HTR-8/SVneo (cell line): ENCODE measurements at regions not wholly inside any gene's neighbourhood (a gene's known extent, or its start where the extent isn't known, plus 50 kb on each side); places are given as distances from the start of the nearest gene placed in this dataset.
"Not testable (repeated sequence)": the region's sequence is repeated elsewhere in the genome, so short reads cannot be mapped to it uniquely, and the experiment has no call there.

Experiments used
- DNase-seq: peaks from one replicate; pipeline ENCODE4 v3.0.0; 2011; ENCODE audit warnings: low spot score, mixed read lengths; ENCODE audit not compliant: insufficient read length
- FAIRE-seq: peaks from 2 replicates; lab custom pipeline; 2011; peaks lifted over from hg19 to GRCh38; lab: Jason Lieb, UNC

DNA sequence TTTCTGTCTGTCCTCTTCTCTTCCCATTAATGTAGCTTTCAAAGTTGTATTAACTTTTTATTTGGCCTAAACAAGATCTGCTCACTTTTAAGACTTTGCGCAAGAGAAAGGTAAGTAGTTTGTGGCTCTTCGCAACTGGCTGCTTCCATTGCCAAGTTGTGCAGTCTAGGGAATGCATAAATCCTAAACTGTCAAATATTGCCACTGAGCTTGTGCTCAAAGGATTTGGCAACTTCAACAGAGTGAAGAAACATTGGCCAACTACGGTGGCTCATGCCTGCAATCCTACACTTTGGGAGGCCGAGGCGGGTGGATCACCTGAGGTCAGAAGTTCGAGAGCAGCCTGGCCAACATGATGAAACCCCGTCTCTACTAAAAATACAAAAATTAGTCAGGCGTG is 826.4 kb downstream of the EPHA4 start:
- no peak for DNase-seq

GRCh38 chr2:220747736-220748135 is 824.4 kb downstream of the EPHA4 start:
- FAIRE-seq = no peak
- DNase-seq = no peak

More for the DNA sequence above, 826.4 kb downstream of the EPHA4 start:
- no peak for FAIRE-seq

- DNase-seq (no peak), FAIRE-seq (no peak)
Measured at GRCh38 chr2:220748875-220749479, 823.1 kb downstream of the EPHA4 start.

DNA sequence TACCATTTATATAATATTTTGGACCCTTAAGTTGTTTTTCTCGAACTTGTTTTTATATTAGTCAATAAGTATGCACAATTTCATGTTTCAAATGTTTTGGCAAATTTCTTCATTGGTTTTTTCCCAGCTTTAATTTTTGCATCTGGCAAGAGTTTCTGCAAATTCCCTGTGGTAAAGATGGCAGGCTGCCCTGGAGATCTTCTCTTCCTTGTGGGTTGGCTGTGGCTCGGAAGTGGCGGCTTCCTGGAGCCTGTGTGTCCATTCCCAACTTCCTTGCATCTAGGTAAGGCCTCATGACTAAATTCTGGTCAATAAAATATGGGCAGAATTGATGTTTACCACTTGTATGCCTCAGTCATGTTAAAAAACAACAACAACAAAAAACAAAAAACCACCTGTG is 818.6 kb downstream of the EPHA4 start:
- FAIRE-seq = no peak
- no peak for DNase-seq

DNA sequence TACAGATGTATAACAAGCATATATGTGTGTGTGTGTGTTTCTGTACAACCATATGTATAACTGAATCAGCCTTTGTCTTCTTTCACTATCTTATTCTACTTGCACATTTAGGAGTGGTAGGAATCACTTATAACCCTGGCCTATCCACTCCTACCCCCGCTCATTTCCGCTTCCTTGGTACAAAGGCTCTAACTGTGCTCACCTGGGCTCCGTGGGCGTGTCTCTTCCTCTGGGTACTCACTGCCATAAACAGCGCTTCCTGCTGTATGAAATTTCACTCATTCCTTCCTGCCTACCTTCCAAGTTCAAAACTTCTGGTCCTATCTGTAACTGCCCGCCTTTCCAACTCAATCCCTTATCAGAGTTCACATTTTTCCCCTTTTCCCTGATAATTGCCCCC is 815.5 kb downstream of the EPHA4 start:
- FAIRE-seq = no peak
- no peak for DNase-seq

DNA sequence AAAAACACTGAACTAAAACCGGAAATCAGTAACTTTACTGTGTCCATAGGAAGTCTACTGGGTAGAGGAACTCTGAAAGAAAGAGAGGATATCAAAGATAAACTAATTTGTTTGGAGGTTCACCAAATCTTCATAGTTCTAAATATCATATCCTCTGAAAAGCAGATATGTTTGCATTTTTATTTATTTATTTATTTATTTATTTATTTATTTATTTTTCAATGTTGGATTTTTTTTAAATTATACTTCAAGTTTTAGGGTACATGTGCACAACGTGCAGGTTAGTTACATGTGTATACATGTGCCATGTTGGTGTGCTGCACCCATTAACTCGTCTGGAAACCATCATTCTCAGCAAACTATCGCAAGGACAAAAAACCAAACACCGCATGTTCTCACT is 813.7 kb downstream of the EPHA4 start:
- FAIRE-seq = not testable (repeated sequence)

DNA sequence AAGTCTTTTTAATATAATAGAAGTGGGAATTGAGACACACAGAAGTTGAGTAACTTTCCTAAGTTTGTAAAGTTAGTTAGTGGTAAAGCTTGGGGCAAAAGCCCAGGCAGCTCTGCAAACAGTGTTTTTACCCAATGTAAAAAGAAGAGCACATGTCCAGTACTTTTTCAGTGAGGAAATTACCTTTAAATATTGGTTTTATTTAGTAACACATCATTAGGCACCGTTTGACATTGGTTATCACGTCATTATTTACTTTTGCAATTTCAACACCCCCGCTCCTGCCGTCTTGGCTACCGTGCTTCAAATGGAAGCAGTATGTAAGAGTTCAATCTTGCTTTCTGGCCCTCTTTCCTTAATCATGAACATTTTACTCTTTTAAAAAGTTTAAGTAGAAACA is 807.9 kb downstream of the EPHA4 start:
- DNase-seq (no peak), FAIRE-seq (no peak)

More for the DNA sequence above, 813.7 kb downstream of the EPHA4 start:
- DNase-seq = not testable (repeated sequence)

DNA sequence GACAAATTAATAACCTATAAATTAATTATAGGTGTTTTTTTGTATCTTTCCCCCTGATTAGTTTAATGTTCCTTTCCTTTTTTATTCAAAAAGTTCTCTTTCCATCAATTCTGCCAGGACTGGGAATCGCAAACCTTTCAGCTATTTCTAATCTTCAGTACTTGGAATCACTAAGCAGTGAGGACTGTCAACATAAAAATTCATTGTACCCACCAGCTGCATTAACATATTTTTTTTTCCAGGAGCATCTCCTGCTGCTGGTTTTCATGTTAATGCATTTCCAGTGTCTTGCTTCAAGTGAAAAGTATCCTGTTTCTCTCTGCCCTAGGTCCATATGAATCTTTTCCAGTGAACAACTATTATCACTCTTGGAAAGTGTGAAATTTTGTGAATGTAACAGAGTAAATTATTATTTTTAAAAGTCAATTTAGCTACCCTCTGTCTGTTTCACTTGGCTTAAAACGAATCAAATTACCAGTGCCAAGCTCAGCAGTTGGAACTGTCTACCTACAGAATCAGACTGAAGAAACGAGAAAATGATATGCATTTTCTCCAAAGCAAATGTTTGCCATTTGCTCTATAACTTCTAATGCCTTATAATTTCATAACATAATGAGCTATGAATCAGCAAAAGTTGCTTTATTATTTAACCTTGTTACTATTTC is 804.4 kb downstream of the EPHA4 start:
- FAIRE-seq (no peak), DNase-seq (no peak)

- no peak for FAIRE-seq
Measured at GRCh38 chr2:220775856-220776488, 796.1 kb downstream of the EPHA4 start.

DNA sequence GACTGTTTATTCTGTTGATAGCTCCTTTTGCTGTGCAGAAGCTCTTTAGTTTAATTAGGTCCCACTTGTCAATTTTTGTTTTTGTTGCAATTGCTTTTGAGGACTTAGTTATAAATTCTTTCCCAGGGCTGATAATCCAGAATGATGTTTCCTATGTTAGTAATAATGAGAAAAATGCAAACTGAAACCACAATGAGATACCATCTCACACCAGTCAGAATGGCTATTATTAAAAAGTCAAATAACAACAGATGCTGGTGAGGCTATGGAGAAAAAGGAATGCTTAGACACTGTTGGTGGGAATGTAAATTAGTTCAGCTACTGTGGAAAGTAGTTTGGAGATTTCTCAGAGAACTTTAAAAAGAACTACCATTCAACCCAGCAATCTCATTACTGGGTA is 793.0 kb downstream of the EPHA4 start:
- FAIRE-seq, DNase-seq: not testable (repeated sequence)

More at GRCh38 chr2:220775856-220776488, 796.1 kb downstream of the EPHA4 start:
- DNase-seq = no peak

DNA sequence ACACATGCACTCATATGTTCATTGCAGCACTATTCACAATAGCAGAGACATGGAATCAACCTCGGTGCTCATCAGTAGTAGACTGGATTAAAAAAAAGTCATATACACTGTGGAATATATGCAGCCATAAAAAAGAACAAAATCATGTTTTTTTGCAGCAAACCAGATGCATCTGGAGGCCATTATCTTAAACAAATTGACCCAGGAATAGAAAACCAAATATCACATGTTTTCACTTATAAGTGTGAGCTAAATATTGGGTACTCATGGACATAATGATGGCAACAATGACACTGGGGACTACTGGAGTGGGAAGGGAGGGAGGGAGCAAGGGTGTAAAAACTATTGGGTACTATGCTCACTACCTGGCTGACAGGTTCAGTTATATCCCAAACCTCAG is 792.6 kb downstream of the EPHA4 start:
- no peak for FAIRE-seq
- no peak for DNase-seq

- FAIRE-seq = no peak
- peak; percentile 33 for DNase-seq
Measured at GRCh38 chr2:220779931-220780330, 792.2 kb downstream of the EPHA4 start.

GRCh38 chr2:220781622-220782241 is 790.4 kb downstream of the EPHA4 start:
- no peak for FAIRE-seq

GRCh38 chr2:220782609-220783113 is 789.4 kb downstream of the EPHA4 start:
- FAIRE-seq (no peak), DNase-seq (no peak)

More at GRCh38 chr2:220781622-220782241, 790.4 kb downstream of the EPHA4 start:
- no peak for DNase-seq

DNA sequence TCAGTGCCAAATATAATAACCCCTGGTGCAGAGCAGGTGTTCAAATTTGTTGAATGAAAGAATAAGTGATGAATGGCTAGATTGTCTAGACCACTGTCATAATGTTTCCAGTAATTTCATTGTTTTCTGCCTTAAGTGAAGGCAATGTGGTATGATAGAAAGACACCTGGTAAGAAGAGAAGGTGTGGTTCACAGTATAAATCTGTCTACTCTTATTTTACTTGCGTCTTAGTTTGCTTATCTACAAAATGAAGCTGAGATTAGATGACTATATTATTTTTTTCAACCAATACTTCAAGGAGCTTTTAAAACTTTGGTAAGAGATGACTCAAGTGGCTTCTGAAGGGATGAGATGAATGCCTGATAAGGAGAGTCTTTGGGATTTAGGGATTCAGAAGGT is 788.4 kb downstream of the EPHA4 start:
- DNase-seq (no peak), FAIRE-seq (no peak)

DNA sequence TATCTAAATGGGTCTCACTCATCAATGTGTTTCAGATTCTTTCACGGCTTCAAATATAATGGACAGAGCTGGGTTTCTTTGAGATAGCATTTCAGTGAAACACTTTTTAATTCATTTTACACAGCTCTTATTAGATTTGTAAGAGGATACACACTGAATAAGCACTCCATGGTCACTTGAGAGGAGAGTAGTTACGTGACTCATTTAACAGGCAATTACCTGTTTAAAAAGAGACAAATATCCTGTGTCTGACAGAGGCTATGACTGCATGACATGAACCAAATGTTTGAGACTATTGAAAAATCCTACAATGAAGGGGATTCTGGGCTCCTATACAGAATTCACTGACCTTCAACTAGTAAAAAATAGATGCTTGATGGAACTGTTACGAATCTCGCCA is 786.9 kb downstream of the EPHA4 start:
- DNase-seq (no peak), FAIRE-seq (no peak)

DNA sequence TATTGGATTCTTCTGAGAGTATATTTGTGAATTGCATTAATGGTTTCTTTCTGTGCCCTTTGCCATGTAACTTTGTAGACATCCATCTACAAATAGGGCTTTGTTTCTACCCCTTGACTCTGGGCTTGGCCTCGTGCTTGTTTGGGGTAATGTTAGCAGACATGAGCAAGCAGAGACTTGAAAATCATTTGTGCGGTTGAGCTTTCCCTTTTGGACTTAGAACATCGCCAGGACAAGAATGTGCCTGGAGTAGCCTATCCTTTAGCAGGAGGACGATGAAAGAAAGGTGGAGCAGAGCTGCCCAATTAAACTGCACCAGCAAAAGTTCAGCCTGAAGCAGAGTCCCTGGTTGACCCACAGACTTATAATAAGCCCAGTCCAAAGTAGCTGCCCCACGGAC is 785.9 kb downstream of the EPHA4 start:
- no peak for DNase-seq
- no peak for FAIRE-seq

DNA sequence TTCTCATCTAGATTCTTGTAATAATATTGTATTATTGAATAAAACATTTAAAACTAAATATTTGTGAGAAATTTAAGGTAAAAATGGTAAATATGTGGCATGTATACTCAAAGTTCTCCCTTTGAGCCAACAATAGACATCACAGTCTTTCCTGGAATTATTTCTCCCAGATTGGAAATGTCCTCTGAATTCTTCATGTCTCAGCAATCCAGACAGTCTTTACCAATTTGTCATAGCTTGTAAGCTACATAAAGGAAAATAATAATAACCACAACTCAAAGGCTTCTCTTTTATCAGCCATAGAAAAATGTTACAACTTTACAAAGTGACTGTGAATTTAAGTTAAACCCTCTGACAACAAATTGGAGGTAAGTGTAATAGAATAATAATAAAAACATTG is 784.9 kb downstream of the EPHA4 start:
- DNase-seq (peak; percentile 3), FAIRE-seq (no peak)

- DNase-seq (peak; percentile 25), FAIRE-seq (no peak)
Measured at GRCh38 chr2:220789961-220790360, 782.1 kb downstream of the EPHA4 start.

GRCh38 chr2:220795705-220796104 is 776.4 kb downstream of the EPHA4 start:
- DNase-seq = no peak
- FAIRE-seq = no peak

- FAIRE-seq (no peak), DNase-seq (no peak)
Measured at GRCh38 chr2:220811115-220811514, 761.0 kb downstream of the EPHA4 start.
